CD14-positive monocyte (primary cell): ENCODE measurements at regions not wholly inside any gene's neighbourhood (a gene's known extent, or its start where the extent isn't known, plus 50 kb on each side); places are given as distances from the start of the nearest gene placed in this dataset.

ENCODE experiments used
- DNase-seq, 3 donors: peaks; one replicate each; pipeline ENCODE4 v3.0.0-alpha.2; 2011 to 2022
- H2AFZ ChIP-seq: 2 replicates; pipeline ENCODE4 v1.6.0; 2012; ENCODE audit warnings: mild to moderate bottlenecking, low read depth, low read length, inconsistent platforms; ENCODE audit not compliant: insufficient read depth, poor library complexity, severe bottlenecking
- H3K27ac ChIP-seq, 2 donors: 1 replicate in 1 of 2; 2 replicates in 1 of 2; pipeline ENCODE4 v1.5.1; 2012 to 2013; ENCODE audit warnings: low read length in 2 of 2, control low read depth in 1 of 2, inconsistent platforms in 1 of 2, low read depth in 1 of 2, mild to moderate bottlenecking in 1 of 2
- H3K27me3 ChIP-seq, 2 donors: one replicate each; pipeline versions ENCODE4 v1.6.0 to v1.6.1; 2011 to 2013; ENCODE audit warnings: low read length in 2 of 2; ENCODE audit not compliant: control insufficient read depth in 2 of 2, insufficient read depth in 2 of 2
- H3K36me3 ChIP-seq, 2 donors: replicated peaks in 1 of 2; 1 replicate in 1 of 2; 2 replicates in 1 of 2; pipeline versions ENCODE4 v1.5.1 to v1.6.1; 2012 to 2013; ENCODE audit warnings: low read length in 2 of 2, control low read depth in 1 of 2, inconsistent platforms in 1 of 2, mild to moderate bottlenecking in 1 of 2; ENCODE audit not compliant: insufficient read depth in 2 of 2, control insufficient read depth in 1 of 2
- H3K4me1 ChIP-seq, 2 donors: 1 replicate in 1 of 2; 2 replicates in 1 of 2; pipeline versions ENCODE4 v1.5.1 to v1.6.1; 2012 to 2013; ENCODE audit warnings: low read length in 2 of 2, control low read depth in 1 of 2, inconsistent platforms in 1 of 2, mild to moderate bottlenecking in 1 of 2, moderate library complexity in 1 of 2; ENCODE audit not compliant: insufficient read depth in 2 of 2, control insufficient read depth in 1 of 2
- H3K4me2 ChIP-seq: replicated peaks from 2 replicates; pipeline ENCODE3; 2012; ENCODE audit warnings: low read length, moderate library complexity, mild to moderate bottlenecking; ENCODE audit not compliant: poor library complexity, severe bottlenecking; ENCODE audit errors: extremely low read depth
- H3K4me3 ChIP-seq, 3 experiments: fragments of 200-600 bp in 1 of 3; sonication (generic) in 1 of 3; replicated peaks in 1 of 3; 1 replicate in 2 of 3; 2 replicates in 1 of 3; pipeline ENCODE4 v1.5.1; 2011 to 2013; ENCODE audit warnings: low read length in 3 of 3, mild to moderate bottlenecking in 3 of 3, control low read depth in 2 of 3, low read depth in 2 of 3, inconsistent platforms in 1 of 3, moderate library complexity in 1 of 3
- H3K79me2 ChIP-seq: 2 replicates; pipeline ENCODE4 v1.6.0; 2012; ENCODE audit warnings: mild to moderate bottlenecking, control low read depth, inconsistent platforms, low read length, moderate library complexity; ENCODE audit not compliant: insufficient read depth
- H3K9ac ChIP-seq: 2 replicates; pipeline ENCODE4 v1.6.0; 2017; ENCODE audit warnings: low read length, mild to moderate bottlenecking; ENCODE audit not compliant: insufficient read depth, poor library complexity, severe bottlenecking
- H3K9me3 ChIP-seq, 2 donors: replicated peaks in 1 of 2; 1 replicate in 1 of 2; 2 replicates in 1 of 2; pipeline versions ENCODE4 v1.5.1 to v1.6.1; 2012 to 2013; ENCODE audit warnings: low read length in 2 of 2, control low read depth in 1 of 2; ENCODE audit not compliant: control insufficient read depth in 1 of 2, insufficient read depth in 1 of 2
- H4K20me1 ChIP-seq: 2 replicates; pipeline ENCODE4 v1.6.0; 2012; ENCODE audit warnings: mild to moderate bottlenecking, low read length, control low read depth, moderate library complexity; ENCODE audit not compliant: insufficient read depth
- H3K27ac Mint-ChIP-seq, 7 donors: one replicate each; pipeline ENCODE4 v1.8.0; 2020; ENCODE audit warnings: mild to moderate bottlenecking in 7 of 7, mixed read lengths in 7 of 7, moderate library complexity in 6 of 7, inconsistent platforms in 2 of 7
- H3K27me3 Mint-ChIP-seq, 3 donors: one replicate each; pipeline ENCODE4 v1.8.0; 2021 to 2022; ENCODE audit warnings: low read depth in 3 of 3, mild to moderate bottlenecking in 3 of 3, mixed read lengths in 3 of 3, moderate library complexity in 3 of 3, inconsistent platforms in 1 of 3
- H3K36me3 Mint-ChIP-seq, 2 donors: one replicate each; pipeline ENCODE4 v1.8.0; 2020; ENCODE audit warnings: mixed read lengths in 2 of 2, inconsistent platforms in 1 of 2, mild to moderate bottlenecking in 1 of 2
- H3K4me1 Mint-ChIP-seq: one replicate; pipeline ENCODE4 v1.8.0; 2020; ENCODE audit warnings: mild to moderate bottlenecking, mixed read lengths
- H3K4me3 Mint-ChIP-seq, 2 donors: one replicate each; pipeline ENCODE4 v1.8.0; 2020; ENCODE audit warnings: mild to moderate bottlenecking in 2 of 2, mixed read lengths in 2 of 2, moderate library complexity in 1 of 2
- H3K9me3 Mint-ChIP-seq, 7 donors: one replicate each; pipeline ENCODE4 v1.8.0; 2020 to 2022; ENCODE audit warnings: mixed read lengths in 7 of 7, mild to moderate bottlenecking in 6 of 7, moderate library complexity in 6 of 7, inconsistent platforms in 2 of 7
- WGBS: methylation state at CpG from one replicate; pipeline ENCODE4 v1.1.5; 2013; ENCODE audit warnings: missing lambda C conversion rate; ENCODE audit not compliant: insufficient coverage; 5-methylcytosine and 5-hydroxymethylcytosine counted together
- intact Hi-C, 2 donors: fragments of 100-400 bp; cut with micrococcal nuclease; formaldehyde crosslinking; loops; one replicate each; pipeline versions ENCODE4 v1.15.0 to v1.15.1; 2023
- TF ChIP-seq, protein P1 (sequence below): fragments of 200-600 bp; IDR thresholded peaks from one replicate; pipeline ENCODE4 v1.8.0; 2022; ENCODE audit warnings: antibody characterized with exemption, mild to moderate bottlenecking

DNA sequence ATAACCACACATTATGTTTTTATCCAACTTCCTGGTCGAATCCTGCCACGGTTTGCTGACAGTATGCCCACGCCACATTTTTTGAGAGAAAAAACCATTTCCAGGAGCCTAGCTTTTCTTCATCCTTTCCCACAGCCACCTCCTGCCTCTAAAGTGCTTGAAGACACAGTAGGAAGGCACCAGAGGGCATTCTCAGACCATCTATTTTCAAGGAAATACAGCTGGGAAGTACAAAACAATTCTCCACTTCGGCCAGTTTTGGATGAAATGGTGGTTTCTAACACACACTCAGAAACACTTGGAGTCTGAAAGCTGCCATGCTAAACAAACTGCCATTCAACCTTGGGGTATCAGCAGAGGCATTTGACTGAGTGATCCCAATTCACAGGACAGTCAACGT, 86.3 kb upstream of the RPS23 start:
- Histone ChIP-seq H3K27ac (no peak overlapping the region), H3K27me3 (no peaks in the 10 kb centered on the region), H3K4me3 (no peak overlapping the region), H4K20me1 (no peaks in the 10 kb centered on the region), H3K36me3 (no peaks in the 10 kb centered on the region), H3K4me2 (no peak overlapping the region), H2AFZ (no peak overlapping the region), H3K79me2 (no peaks in the 10 kb centered on the region), H3K4me1 (no peaks in the 10 kb centered on the region), H3K9ac (no peak overlapping the region), H3K9me3 (no peaks in the 10 kb centered on the region)
- Mint-ChIP-seq H3K27ac (no peak overlapping the region), H3K4me1 (peaks cover 9% of the 10 kb centered on the region), H3K9me3 (peaks cover 0 to 5% (median 0%) of the 10 kb centered on the region in 7 donors), H3K36me3 (no peaks in the 10 kb centered on the region), H3K4me3 (no peak overlapping the region), H3K27me3 (peaks cover 1 to 4% (median 4%) of the 10 kb centered on the region in 3 donors)
- 51% methylated on average over 5 of the region's 5 CpGs for WGBS
- TF ChIP-seq, protein P1, sequence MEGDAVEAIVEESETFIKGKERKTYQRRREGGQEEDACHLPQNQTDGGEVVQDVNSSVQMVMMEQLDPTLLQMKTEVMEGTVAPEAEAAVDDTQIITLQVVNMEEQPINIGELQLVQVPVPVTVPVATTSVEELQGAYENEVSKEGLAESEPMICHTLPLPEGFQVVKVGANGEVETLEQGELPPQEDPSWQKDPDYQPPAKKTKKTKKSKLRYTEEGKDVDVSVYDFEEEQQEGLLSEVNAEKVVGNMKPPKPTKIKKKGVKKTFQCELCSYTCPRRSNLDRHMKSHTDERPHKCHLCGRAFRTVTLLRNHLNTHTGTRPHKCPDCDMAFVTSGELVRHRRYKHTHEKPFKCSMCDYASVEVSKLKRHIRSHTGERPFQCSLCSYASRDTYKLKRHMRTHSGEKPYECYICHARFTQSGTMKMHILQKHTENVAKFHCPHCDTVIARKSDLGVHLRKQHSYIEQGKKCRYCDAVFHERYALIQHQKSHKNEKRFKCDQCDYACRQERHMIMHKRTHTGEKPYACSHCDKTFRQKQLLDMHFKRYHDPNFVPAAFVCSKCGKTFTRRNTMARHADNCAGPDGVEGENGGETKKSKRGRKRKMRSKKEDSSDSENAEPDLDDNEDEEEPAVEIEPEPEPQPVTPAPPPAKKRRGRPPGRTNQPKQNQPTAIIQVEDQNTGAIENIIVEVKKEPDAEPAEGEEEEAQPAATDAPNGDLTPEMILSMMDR = no peak
- intact Hi-C loops = no loop called here
- no peak for DNase-seq

DNA sequence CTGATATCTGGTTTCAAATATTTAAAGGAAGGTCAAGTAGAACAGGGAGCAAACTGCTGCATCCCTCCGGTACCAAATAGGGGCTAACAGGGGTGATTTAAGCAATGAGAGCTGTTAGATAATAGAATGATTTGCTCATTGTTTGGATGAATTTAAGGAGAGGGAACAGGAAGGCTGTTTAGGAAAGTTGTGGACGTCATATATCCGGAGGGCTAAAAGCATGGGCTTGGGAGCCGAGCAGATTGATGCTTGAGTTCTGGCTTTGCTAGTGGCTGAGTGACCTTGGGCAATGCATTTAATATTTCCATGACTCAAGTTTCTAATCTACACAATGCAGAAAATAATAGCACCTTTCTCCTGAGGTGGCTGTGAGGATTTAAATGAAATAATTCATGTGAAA, 85.4 kb upstream of the RPS23 start:
- Mint-ChIP-seq H3K9me3 (peaks cover 0 to 5% (median 0%) of the 10 kb centered on the region in 7 donors), H3K27ac (no peak overlapping the region), H3K4me1 (peaks cover 16% of the 10 kb centered on the region), H3K4me3 (no peak overlapping the region), H3K27me3 (peaks cover 1 to 4% (median 4%) of the 10 kb centered on the region in 3 donors), H3K36me3 (no peaks in the 10 kb centered on the region)
- DNase-seq = no peak
- H3K4me1 ChIP-seq = peaks cover under 1 to 4% of the 10 kb centered on the region in 2 donors
- H3K4me3 ChIP-seq = no peak overlapping the region
- H3K36me3 ChIP-seq = no peaks in the 10 kb centered on the region
- TF ChIP-seq, protein P1 = no peak
- H3K9ac ChIP-seq = no peak overlapping the region
- no peaks in the 10 kb centered on the region for H4K20me1 ChIP-seq
- 100% methylated on average over 1 of the region's 4 CpGs for WGBS
- no peak overlapping the region for H3K4me2 ChIP-seq
- no peaks in the 10 kb centered on the region for H3K27me3 ChIP-seq
- no peak overlapping the region for H3K27ac ChIP-seq
- H3K9me3 ChIP-seq = no peaks in the 10 kb centered on the region
- no peaks in the 10 kb centered on the region for H3K79me2 ChIP-seq
- intact Hi-C loops = no loop called here
- H2AFZ ChIP-seq = no peak overlapping the region
